ENCODE measurements at regions not wholly inside any gene's neighbourhood (a gene's known extent, or its start where the extent isn't known, plus 50 kb on each side); places are given as distances from the start of the nearest gene placed in this dataset.

GRCh38 chr4:165668694-165669093 is 204.3 kb upstream of the TLL1 start:
- Histone ChIP-seq H3K9me3 (ENCODE audit: low read length) (no peaks in the 10 kb centered on the region), H3K4me1 (ENCODE audit: insufficient read depth, low read length, severe bottlenecking) (no peaks in the 10 kb centered on the region), H2AFZ (ENCODE audit: low read length) (no peak overlapping the region), H3K27ac (ENCODE audit: low read depth, low read length, poor library complexity, severe bottlenecking) (no peak overlapping the region), H3K4me3 (ENCODE audit: low read depth, low read length, poor library complexity, severe bottlenecking) (no peak overlapping the region), H3K36me3 (ENCODE audit: insufficient read depth, low read length) (no peaks in the 10 kb centered on the region), H3K9me2 (ENCODE audit: low read depth, low read length) (no peaks in the 10 kb centered on the region), H3K9ac (ENCODE audit: low read length) (no peak overlapping the region), H4K20me1 (ENCODE audit: insufficient read depth, low read length) (no peaks in the 10 kb centered on the region), H3K27me3 (ENCODE audit: insufficient read depth, low read length) (no peaks in the 10 kb centered on the region), H3K79me2 (ENCODE audit: insufficient read depth, low read length) (no peaks in the 10 kb centered on the region), H3K4me2 (ENCODE audit: low read length) (no peak overlapping the region), H3F3A (ENCODE audit: insufficient read depth, low read length) (no peaks in the 10 kb centered on the region)
- TF ChIP-seq CTCF (IDR thresholded peaks at IDR 0.05; ENCODE audit: low read length) (no peak), EZH2 (IDR thresholded peaks at IDR 0.05; ENCODE audit: borderline replicate concordance, low read length) (no peak)

DNA sequence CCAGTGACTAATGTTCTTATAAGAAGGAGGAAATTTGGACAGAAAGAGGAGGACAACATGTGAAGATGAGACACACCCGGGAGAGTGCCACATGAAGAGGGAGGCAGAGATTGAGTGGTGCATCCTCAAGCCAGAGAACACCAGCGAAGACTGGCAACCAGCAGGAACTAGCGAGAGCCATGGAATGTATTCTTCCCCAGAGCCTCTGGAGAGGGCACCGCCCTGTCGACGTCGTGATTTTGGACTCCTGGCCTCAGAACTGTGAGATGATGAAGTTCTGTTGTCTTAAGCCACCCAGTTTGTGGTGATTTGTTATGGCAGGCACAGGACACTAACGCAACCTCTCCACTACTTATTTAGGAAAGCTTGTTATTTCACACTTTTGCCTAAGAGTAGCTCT is 196.0 kb upstream of the TLL1 start:
- H3F3A ChIP-seq (ENCODE audit: insufficient read depth, low read length), result no peaks in the 10 kb centered on the region
- TF ChIP-seq CTCF (IDR thresholded peaks at IDR 0.05; ENCODE audit: low read length), result no peak
- TF ChIP-seq EZH2 (IDR thresholded peaks at IDR 0.05; ENCODE audit: borderline replicate concordance, low read length), result no peak
- no peaks in the 10 kb centered on the region for H3K4me1 ChIP-seq (ENCODE audit: insufficient read depth, low read length, severe bottlenecking)
- H3K27me3 ChIP-seq (ENCODE audit: insufficient read depth, low read length), result no peaks in the 10 kb centered on the region
- H4K20me1 ChIP-seq (ENCODE audit: insufficient read depth, low read length), result no peaks in the 10 kb centered on the region
- no peaks in the 10 kb centered on the region for H3K36me3 ChIP-seq (ENCODE audit: insufficient read depth, low read length)
- no peak overlapping the region for H3K4me2 ChIP-seq (ENCODE audit: low read length)
- H3K4me3 ChIP-seq (ENCODE audit: low read depth, low read length, poor library complexity, severe bottlenecking), result no peak overlapping the region
- H3K9ac ChIP-seq (ENCODE audit: low read length), result no peak overlapping the region
- H2AFZ ChIP-seq (ENCODE audit: low read length), result no peak overlapping the region
- H3K79me2 ChIP-seq (ENCODE audit: insufficient read depth, low read length), result no peaks in the 10 kb centered on the region
- no peaks in the 10 kb centered on the region for H3K9me3 ChIP-seq (ENCODE audit: low read length)
- H3K27ac ChIP-seq (ENCODE audit: low read depth, low read length, poor library complexity, severe bottlenecking), result no peak overlapping the region
- H3K9me2 ChIP-seq (ENCODE audit: low read depth, low read length), result no peaks in the 10 kb centered on the region

DNA sequence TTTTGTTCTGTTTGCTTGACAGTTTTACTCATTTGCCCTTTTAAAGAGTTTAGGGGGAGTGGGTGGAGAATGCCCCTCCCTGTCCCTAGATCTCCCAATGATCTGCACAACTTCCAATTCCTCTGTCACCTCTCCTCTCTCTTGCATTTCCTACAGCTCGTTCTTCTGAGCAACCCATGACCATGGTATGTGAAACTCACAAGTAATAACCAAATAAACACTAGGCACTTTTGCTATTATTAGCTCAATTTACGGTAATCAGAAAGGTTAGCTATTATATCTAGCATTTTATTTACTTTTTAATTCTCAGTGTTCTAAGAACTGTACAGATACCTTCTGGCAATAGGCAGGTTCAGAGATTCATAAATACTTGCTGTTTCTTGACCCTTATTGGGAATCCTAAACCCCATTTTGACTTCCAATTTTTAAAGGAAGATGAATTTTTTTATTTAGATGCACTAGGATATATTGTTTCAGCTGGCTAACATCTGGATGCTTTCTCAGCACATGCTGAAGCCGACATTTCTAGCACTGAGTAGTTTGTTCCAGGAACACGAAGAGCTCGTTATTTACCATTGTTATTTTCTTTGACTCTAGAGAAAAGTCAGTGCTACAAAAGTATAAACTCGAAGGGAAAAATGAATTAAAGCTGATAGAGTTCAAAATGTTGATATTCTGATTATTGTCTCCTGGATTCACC is 194.7 kb upstream of the TLL1 start:
- Histone ChIP-seq H3K9me3 (ENCODE audit: low read length) (no peaks in the 10 kb centered on the region), H3K4me3 (ENCODE audit: low read depth, low read length, poor library complexity, severe bottlenecking) (no peak overlapping the region), H4K20me1 (ENCODE audit: insufficient read depth, low read length) (no peaks in the 10 kb centered on the region), H3K9me2 (ENCODE audit: low read depth, low read length) (no peaks in the 10 kb centered on the region), H3K27ac (ENCODE audit: low read depth, low read length, poor library complexity, severe bottlenecking) (no peak overlapping the region), H3K79me2 (ENCODE audit: insufficient read depth, low read length) (no peaks in the 10 kb centered on the region), H3K9ac (ENCODE audit: low read length) (no peak overlapping the region), H3K4me2 (ENCODE audit: low read length) (no peak overlapping the region), H3K36me3 (ENCODE audit: insufficient read depth, low read length) (no peaks in the 10 kb centered on the region), H2AFZ (ENCODE audit: low read length) (no peak overlapping the region), H3K4me1 (ENCODE audit: insufficient read depth, low read length, severe bottlenecking) (no peaks in the 10 kb centered on the region), H3F3A (ENCODE audit: insufficient read depth, low read length) (no peaks in the 10 kb centered on the region), H3K27me3 (ENCODE audit: insufficient read depth, low read length) (no peaks in the 10 kb centered on the region)
- TF ChIP-seq EZH2 (IDR thresholded peaks at IDR 0.05; ENCODE audit: borderline replicate concordance, low read length) (no peak), CTCF (IDR thresholded peaks at IDR 0.05; ENCODE audit: low read length) (no peak)
